HG02763 (cell line): ENCODE measurements at regions not wholly inside any gene's neighbourhood (a gene's known extent, or its start where the extent isn't known, plus 50 kb on each side); places are given as distances from the start of the nearest gene placed in this dataset.

Source experiments
- ATAC-seq: cut with Tn5 transposase; IDR thresholded peaks from one replicate; pipeline ENCODE4 v1.9.1; 2021; ENCODE audit warnings: mild to moderate bottlenecking, moderate library complexity; ENCODE audit not compliant: unreplicated experiment

DNA sequence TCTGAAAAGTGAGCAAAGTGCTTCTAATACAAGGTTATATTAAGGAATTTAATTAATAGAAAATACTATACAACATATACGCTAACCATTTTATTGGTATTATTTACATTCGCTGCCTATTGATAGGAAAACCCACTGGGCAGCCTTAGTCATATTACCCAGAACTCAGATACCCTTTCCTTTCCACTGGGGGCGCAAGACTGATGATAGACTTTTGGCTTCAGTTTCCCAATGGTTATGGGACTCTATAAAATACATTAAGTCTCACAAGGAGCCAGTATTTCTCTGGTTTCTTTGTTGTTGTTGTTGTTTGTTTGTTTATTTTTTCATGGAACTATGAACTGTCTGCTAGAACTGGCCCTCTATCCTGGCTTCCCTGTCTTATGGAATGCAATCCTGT is 471.1 kb upstream of the KIRREL3 start:
- no peak for ATAC-seq

DNA sequence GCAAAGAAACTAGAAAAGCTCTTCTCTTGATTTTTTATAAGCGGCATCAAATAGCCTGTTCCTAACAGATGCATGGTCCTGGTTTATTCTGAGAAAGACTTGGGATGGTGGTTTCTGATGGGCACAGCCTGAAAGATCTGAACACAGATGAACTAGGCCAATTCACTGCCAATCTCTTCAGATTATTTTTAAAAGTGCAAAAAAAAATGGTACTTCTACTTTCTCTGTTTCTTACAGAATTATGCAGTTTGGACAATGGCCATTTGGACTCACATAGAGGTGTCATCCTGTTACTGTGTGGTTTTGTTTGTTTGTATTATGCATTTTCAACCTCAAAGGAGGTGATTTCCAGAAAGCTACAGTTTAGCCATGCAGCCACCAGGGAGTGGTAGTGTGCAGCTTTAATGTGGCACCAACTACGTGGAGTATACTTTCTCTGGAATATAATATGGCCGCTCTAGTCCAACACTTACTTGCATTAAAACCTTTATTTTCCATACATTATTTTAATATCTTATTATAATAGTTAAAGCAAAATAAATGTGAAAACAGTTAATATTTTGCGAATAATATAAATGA is 469.8 kb upstream of the KIRREL3 start:
- no peak for ATAC-seq

DNA sequence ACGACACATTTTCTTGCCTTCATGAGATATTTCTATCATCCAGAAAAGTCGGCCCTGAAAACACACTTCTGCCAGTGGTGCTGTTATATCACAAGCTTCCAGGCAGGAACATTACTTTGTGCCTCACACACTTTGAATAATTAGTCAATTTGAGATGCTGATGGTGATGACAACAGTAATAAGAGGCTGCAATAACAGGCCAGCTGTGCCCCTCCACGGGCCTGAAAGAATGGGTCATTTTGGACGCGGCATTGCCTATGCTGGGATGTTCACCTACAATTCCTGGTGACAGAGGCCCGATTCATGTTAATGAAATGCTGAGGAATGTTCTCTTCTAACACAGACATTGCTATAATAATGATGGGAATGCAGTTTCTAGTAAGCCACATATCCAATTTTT is 463.8 kb upstream of the KIRREL3 start:
- no peak for ATAC-seq

DNA sequence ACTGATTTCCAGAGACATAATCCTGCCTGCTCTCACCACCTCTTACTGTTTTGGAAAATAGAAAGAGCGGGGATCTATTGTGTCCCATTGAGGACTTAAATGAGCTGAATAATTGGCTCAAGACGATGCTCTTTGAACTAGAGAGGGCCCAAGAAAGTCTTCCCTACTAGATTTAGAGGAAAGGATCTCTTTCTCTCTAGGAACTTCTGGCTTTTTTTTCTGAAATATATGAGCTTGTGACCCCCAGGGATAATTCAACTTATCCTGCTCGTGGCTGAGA is 461.4 kb upstream of the KIRREL3 start:
- ATAC-seq = no peak

DNA sequence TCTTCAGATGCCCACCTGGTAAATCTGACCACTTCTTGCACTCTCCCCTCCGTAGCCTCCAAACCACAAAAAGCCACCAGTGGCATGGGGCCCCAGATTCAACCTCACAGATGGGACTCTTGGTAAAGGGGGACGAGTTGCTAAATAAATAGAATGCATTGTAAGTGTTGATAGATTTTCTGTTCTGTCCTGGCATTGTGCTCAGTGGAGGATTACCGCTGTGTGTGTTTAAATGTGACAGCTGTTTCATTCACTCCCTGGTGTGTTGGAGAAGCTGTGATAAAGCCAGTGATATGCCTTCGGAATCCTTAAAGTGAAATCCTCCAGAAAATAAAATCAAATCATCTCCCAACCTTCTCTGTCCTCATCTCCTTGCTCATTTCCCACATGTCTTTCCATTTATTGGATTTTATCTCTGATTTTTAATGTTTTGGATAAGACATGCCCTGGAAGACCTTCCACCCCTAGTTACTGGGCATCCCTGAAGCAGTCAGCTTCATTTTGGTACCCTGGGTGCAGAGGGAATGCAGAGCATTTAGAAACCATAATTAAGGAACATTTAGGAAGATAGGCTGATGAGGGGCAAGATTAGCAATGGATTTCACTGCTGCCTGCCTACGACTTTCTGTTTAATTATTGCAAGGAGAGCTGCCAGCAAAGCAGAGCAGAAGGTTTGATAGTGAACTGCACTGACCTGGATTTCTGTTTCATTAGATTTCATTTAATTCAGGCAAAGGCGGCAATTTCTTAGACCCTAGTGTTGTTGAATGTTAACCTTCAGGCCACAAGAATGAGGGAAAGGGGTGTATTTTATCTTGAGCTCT is 460.9 kb upstream of the KIRREL3 start:
- ATAC-seq = no peak

DNA sequence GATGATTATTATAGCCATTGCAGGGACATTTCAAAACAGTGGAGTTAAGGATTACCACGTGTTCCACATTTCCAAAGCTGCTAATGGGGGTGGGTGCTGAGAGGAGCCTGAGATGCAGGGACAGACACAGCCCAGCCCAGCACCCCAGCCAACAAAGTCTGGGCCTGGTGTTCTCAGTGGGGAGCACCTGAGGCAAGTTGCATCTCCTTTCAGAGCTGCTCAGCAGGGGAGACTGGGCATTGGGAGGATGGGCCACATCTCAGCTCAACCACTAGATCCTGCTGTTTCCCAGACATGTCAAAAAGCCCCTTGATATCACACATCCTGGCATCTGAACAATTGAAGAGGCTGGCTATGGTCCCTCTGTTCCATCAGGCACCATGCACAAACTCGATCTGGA is 458.0 kb upstream of the KIRREL3 start:
- no peak for ATAC-seq

DNA sequence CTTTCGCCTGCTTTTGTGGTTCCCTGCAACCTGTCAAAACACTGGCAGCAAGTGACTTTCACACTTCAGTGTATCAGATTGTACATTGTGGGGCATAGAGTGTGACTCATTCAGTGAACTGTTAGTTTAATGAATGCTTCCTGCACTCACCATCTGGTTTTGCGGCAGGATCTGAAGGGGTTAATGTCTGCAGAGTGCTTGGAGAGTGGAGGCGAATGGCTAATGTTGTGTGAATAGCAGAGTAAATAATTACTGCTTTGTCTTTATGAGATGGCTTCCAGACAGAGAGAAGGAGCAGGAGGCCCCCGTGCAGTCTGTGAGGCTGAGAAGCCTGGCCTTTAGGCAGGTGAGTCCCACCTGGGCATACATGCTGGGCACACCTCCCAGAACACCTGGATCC is 454.3 kb upstream of the KIRREL3 start:
- ATAC-seq = no peak

DNA sequence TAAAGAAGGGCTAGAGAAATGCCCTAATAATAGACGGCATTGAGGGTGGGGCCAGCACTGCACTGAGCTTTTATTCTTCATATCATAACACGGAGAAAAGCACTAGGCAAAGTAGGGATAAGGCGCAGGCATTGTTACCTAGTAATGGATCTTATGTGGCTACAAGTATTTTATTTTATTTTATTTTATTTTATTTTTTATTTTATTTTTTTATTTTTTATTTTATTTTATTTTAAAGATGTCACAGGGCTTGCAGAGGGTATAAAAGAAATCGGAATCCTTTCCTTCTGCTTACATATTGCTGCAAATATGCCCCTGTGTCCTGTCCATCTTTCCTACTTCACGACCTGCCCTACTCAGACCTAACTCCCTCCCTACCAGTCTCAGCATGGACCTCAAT is 452.0 kb upstream of the KIRREL3 start:
- no peak for ATAC-seq

DNA sequence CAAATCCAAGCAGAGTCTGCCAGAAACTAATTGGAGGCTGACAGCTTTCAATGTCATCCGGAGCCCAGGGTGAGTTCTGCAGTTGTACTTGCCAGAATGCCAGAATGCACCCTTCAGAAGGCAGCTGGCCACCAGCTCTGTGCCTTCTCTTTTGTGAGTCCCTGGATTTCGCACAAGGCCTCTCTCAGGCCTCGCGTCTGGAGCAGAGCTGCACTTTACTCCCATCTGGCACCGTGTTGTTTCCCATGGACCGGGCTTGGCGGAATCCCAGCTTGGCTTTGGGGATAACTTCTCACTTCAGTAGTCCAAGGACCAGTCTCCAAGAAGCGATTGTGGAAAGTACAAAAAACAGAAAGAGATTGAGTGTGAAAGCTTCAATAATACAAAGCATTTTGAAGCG is 451.3 kb upstream of the KIRREL3 start:
- no peak for ATAC-seq

DNA sequence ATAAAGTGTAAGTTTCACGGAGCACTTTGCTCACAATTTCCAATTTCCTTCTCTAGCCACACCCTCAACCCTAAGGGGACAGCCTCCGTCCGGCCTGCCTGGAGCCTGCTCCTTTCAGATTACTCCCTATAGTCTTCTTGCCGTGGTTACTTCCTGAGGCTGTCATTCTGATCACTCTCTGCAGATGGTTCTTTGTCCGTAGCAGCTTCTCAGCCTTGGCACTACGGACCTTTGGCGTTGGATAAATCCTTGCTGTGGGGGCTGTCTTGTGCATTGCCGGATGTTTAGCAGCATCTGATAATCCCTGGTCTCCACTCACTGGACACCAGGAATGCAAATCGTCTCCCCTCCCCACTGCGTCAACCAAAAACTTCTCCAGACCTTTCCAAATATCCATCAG is 447.5 kb upstream of the KIRREL3 start:
- no peak for ATAC-seq

DNA sequence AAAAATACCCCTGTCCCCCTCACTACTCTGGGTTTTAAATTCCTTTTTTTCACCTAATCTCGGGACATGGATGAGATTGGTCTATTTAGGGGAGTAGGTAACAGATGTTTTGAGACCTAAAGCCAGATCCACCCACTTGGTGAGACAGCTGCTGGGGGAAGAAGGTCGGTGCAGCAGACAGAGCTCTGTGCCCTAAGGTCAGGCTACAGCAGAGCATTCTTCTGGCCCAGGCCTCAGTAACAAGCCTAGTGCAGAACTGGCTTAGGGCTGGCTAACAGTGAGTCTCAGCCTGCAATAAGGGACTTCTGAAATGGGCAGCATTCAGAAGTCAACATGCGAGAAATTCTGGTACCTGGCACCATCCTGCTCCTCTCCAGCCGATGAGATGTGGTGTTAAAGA is 444.9 kb upstream of the KIRREL3 start:
- no peak for ATAC-seq

DNA sequence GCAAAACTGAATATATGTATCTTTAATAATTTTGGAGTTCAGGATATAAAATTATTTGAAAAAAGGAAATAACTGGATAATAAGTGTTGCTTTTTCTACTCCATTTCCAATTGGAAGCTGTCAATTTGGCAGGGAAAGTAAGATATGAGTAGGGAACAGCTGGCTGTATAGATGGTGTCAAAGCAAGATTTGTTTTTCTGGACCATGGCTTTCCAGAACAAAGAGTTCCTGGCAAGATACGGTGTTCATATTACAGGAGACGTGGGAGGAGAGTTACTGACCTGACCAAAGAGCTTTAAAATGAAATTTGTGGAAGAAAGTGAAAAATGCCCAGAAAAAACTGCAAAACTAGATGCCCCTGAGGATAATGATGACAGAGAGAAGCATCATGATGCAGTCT is 442.7 kb upstream of the KIRREL3 start:
- no peak for ATAC-seq

DNA sequence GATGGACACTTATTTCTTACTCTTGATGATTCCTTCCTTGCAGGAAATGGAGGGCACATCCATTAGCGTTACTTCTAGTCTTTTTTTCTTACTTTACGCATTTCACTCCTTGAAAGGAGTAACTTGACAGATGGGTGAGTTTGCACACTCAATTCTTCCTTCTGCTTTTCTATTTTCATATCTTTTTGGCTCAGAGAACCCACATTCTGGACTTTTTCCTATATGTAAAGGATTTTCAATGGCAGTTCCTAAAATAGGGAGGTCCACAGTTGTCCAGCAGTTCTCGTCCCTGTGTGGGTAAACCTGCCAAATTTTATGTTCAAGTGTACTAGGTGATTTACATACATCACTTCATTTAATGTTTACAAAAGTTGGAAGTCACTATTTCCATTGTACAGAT is 440.0 kb upstream of the KIRREL3 start:
- ATAC-seq = no peak

DNA sequence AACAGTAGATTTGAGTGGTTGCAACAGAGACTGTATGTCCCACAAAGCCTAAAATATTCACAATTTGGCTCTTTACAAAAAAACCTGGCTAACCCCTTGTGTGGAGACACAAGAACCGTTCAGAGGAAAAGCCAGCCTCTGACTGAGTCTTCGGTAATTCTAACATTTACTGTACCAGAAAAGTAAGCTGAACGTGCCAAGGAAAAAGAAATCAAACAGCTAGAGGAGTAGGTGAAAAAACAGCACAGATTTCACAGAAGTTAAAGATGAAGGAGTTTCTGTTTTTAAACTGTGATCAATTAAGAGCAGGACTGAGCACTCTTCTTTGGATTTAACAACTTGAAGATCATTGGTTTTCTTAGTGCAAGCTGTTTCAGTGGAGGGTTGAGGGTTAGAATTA is 424.7 kb upstream of the KIRREL3 start:
- no peak for ATAC-seq

DNA sequence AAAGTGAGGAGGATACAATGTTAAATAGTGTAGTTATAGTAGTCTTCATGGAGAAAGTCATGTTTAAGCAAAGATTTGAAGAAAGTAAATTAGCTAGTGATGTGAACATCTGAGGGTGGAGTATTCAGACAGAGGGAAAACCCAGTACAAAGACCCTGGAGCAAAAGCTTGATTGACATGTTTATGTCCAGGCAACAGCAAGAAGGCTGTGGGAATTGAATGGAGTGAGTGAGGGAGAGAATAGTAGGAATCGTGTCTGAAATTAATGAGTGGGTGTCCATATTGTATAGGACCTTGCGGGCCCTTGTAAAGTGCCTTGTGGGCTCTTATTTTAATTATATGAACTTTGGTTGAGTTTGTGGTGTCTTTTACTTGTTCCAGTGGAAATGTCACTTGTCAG is 424.1 kb upstream of the KIRREL3 start:
- ATAC-seq = no peak

DNA sequence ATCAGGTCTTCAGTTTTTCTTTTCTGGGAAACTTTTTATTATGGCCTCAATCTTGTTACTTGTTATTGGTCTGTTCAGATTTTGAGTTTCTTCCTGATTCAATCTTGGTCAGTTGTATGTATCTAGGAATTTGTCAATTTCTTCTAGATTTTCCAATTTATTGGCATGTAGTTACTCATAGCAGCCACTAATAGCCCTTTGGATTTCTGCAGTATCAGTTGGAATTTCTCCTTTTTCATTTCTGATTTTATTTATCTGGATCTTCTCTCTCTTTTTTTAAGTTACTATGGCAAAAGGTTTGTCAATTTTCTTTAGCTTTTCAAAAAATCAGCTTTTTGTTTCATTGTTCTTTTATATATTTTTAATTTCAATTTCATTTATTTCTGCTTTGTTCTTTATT is 419.6 kb upstream of the KIRREL3 start:
- no peak for ATAC-seq

DNA sequence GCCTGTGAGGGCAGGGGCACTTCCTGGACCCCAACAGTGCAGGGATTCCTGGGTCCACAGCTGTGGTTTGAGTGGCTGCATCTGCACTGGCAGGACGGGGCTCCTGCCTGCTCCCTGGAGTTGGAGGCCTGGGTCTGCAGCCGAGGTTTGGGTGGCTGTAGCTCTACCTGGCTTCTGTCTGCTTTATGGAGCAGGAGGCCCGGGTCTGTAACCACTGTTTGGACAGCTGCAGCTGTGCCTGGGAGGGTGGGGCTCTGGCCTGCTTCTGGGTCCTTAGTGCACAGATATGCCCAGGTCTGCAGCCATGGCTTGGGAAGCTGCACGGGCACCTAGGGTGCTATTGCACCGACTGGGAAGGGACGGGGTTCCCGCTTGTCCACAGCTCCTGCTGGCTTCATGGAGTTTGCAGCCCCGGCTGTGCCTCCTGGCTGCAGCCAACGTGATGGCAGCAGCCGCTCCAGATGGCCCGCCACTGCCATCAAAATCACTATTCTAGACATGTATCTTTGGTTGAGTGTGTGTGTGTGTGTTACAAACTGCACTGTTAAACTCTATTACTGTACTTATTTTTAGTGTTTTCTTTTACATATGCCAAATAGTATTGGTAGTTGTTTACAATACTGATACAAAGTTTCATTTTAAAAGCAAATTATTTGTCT is 412.3 kb upstream of the KIRREL3 start:
- ATAC-seq = no peak

DNA sequence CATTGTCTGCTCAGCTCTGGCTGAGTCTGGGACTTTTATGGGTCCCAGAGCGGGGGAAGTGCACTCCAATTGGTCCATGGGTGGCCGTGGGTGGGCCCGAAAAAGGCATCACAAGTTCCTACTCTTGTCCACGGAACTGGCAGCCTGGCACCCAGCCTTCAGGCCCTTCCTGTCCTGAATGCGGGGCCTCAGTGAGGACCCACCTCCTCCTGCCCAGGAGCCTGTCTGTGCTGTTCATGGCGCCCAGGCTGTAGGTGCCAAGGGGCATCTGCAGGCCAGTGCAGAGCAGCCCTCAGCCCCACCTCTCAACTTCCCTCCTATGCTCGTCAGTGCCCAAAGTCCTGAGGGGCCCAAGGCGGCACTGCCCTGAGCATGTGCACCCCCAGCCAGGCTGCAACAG is 411.7 kb upstream of the KIRREL3 start:
- ATAC-seq = no peak

DNA sequence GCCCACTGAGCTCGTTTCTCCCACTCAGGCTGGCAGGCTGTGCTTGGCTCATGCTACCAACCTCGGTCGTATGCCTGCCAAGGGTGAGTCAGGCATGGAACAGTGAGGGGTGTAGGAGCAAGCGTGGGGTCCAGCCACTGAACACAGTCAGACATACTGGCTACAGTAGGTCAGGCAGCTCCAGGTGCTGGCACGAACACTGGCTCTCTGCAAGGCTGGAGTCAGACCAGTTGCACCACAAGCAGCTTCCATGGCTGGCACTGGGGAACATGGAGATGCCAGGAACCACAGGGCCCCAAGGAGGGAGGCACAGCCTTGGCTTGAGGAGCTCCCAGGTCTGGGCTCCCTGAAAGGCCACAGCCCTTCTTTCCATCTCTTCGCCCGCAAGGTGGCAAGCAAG is 410.7 kb upstream of the KIRREL3 start:
- no peak for ATAC-seq

DNA sequence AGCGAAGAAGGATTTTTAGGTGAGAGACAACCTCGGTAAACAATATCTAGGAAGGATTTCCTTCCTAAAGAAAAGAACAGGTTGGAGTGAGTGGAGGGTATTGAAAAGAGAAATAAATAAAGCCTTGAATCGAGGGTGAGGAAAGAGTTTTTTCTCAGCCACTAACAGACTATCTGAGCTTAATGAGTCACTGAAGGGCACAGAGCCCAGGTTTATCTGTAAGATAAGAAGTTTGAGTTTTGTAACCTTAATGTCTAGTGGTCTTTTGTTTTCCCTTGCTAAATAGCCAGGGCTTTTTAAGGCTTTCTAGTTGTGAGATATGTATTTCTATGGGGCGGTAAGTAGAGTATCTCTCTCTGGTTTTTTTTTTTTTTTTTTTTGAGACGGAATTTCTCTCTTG is 394.5 kb upstream of the KIRREL3 start:
- no peak for ATAC-seq

DNA sequence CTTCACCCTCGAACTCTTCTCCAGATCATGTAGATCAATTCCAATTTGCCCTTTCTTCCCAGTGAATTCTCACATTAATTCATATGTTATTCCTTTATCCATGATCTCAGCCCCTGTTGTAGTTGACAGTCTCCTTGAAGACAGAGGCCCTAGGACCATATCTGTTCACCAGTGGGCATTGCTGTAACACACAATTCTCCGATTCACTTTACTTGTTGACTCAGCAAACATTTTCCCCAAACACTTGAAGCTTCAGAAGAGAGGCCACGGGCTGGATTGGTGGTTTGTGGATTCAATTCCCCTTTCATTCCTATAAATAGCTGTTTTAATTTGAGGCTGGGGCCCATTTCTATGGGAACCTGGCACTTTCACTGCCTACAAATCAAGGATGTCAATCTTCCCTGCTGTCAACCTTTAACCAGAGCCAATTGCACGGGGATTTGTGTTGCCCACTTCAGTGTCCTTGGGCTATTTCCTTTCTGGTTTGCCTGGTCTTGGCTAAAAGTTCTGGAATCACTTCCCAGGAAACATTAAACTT is 393.0 kb upstream of the KIRREL3 start:
- no peak for ATAC-seq

DNA sequence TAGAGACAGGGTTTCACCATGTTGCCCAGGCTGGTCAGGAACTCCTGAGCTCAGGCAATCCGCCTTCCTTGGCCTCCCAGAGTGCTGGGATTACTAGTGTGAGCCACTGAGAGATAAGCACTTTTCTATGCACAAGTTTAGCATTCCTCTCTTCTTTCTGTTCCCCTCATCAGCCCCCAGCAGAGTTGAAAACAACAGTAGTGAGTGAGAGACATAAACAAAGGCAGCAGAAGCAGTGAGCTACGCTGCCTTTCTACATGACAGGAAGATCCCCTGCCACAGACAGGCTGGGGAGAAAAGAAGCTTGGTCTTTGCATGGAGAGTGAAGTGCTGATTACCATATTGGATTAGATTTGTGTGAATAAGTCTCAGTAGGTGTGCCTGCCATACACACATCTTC is 392.0 kb upstream of the KIRREL3 start:
- no peak for ATAC-seq
